IMR-90 (cell line): ENCODE measurements at regions not wholly inside any gene's neighbourhood (a gene's known extent, or its start where the extent isn't known, plus 50 kb on each side); places are given as distances from the start of the nearest gene placed in this dataset.
"Not testable (repeated sequence)": the region's sequence is repeated elsewhere in the genome, so short reads cannot be mapped to it uniquely, and the experiment has no call there.

Experiments
- ATAC-seq: fragments of 200-7000 bp; cut with Tn5 transposase; 2 replicates; pipeline ENCODE4 v1.9.1; 2020; ENCODE audit warnings: low read depth, mild to moderate bottlenecking, moderate library complexity
- BruUV-seq: library from RNA; stranded (reverse); fragments of 400-500 nt; replicated peaks from 2 replicates; lab custom pipeline; 2021; lab: Mats Ljungman, UMichigan
- CTCF ChIA-PET: fragments of 300-600 bp; formaldehyde crosslinking; extraction: SDS; loops from one replicate; lab custom pipeline; 2021; ENCODE audit warnings: antibody characterized with exemption; lab: Yijun Ruan, JAX
- POLR2A ChIA-PET: fragments of 300-600 bp; sonication (Branson Sonifier 250); formaldehyde crosslinking; loops from one replicate; lab custom pipeline; 2022; ENCODE audit warnings: antibody characterized with exemption; ENCODE audit not compliant: unreplicated experiment; lab: Charles Lee
- DNase-seq: peaks from one replicate; pipeline ENCODE4 v3.0.0; 2013
- H2AFZ ChIP-seq: replicated peaks from 2 replicates; pipeline ENCODE3; 2013; ENCODE audit warnings: low read length, mild to moderate bottlenecking; ENCODE audit not compliant: poor library complexity
- H2AK5ac ChIP-seq: 2 replicates; pipeline ENCODE4 v1.6.1; 2013; ENCODE audit warnings: low read depth, low read length, inconsistent platforms
- H2AK9ac ChIP-seq: replicated peaks from 2 replicates; pipeline ENCODE3; 2013; ENCODE audit warnings: mild to moderate bottlenecking, low read depth, low read length, moderate library complexity; ENCODE audit not compliant: poor library complexity
- H2BK120ac ChIP-seq: 2 replicates; pipeline ENCODE4 v1.6.1; 2013; ENCODE audit warnings: low read depth, low read length, inconsistent platforms
- H2BK15ac ChIP-seq: 3 replicates; pipeline ENCODE4 v1.6.1; 2013; ENCODE audit warnings: low read depth, low read length, inconsistent platforms
- H2BK20ac ChIP-seq: 2 replicates; pipeline ENCODE4 v1.6.1; 2013; ENCODE audit warnings: low read depth, mild to moderate bottlenecking, inconsistent platforms, low read length, moderate library complexity
- H2BK5ac ChIP-seq: 2 replicates; pipeline ENCODE4 v1.6.1; 2013; ENCODE audit warnings: mild to moderate bottlenecking, low read depth, low read length, inconsistent platforms; ENCODE audit not compliant: poor library complexity, severe bottlenecking
- H3K14ac ChIP-seq: replicated peaks from 2 replicates; pipeline ENCODE4 v1.6.1; 2013; ENCODE audit warnings: low read depth, low read length, inconsistent platforms
- H3K18ac ChIP-seq: 2 replicates; pipeline ENCODE4 v1.6.1; 2013; ENCODE audit warnings: low read depth, low read length, control low read depth
- H3K23ac ChIP-seq: 2 replicates; pipeline ENCODE4 v1.6.1; 2013; ENCODE audit warnings: low read depth, low read length, inconsistent platforms
- H3K27ac ChIP-seq: 2 replicates; pipeline ENCODE4 v1.5.1; 2013; ENCODE audit warnings: mild to moderate bottlenecking, control low read depth, low read length; ENCODE audit not compliant: insufficient read depth
- H3K27me3 ChIP-seq: 2 replicates; pipeline ENCODE4 v1.6.1; 2013; ENCODE audit warnings: low read length; ENCODE audit not compliant: control insufficient read depth, insufficient read depth
- H3K36me3 ChIP-seq: 2 replicates; pipeline ENCODE4 v1.6.1; 2013; ENCODE audit warnings: low read length, mixed read lengths; ENCODE audit not compliant: control insufficient read depth, insufficient read depth
- H3K4ac ChIP-seq: 2 replicates; pipeline ENCODE4 v1.6.1; 2013; ENCODE audit warnings: low read depth, low read length, inconsistent platforms
- H3K4me1 ChIP-seq: 2 replicates; pipeline ENCODE4 v1.6.1; 2013; ENCODE audit warnings: low read length, mixed read lengths; ENCODE audit not compliant: control insufficient read depth, insufficient read depth
- H3K4me2 ChIP-seq: 2 replicates; pipeline ENCODE4 v1.6.1; 2013; ENCODE audit warnings: low read depth, mild to moderate bottlenecking, control low read depth, low read length, moderate library complexity
- H3K4me3 ChIP-seq: 2 replicates; pipeline ENCODE4 v1.5.1; 2013; ENCODE audit warnings: low read depth, mild to moderate bottlenecking, control low read depth, low read length, moderate library complexity; ENCODE audit not compliant: insufficient read depth
- H3K56ac ChIP-seq: 2 replicates; pipeline ENCODE4 v1.6.1; 2013; ENCODE audit warnings: low read length, inconsistent platforms; ENCODE audit not compliant: insufficient read depth; ENCODE audit errors: extremely low read depth
- H3K79me1 ChIP-seq, 2 experiments: 2 replicates each; pipeline ENCODE4 v1.6.1; 2013; ENCODE audit warnings: low read length in 2 of 2, inconsistent platforms in 1 of 2, low read depth in 1 of 2
- H3K9ac ChIP-seq: 2 replicates; pipeline ENCODE4 v1.6.1; 2013; ENCODE audit warnings: low read depth, low read length, control low read depth
- H3K9me1 ChIP-seq: 2 replicates; pipeline ENCODE4 v1.6.1; 2013; ENCODE audit warnings: low read length, inconsistent platforms; ENCODE audit not compliant: insufficient read depth
- H3K9me3 ChIP-seq: 2 replicates; pipeline ENCODE4 v1.6.1; 2013; ENCODE audit warnings: low read length; ENCODE audit not compliant: control insufficient read depth, insufficient read depth
- H4K20me1 ChIP-seq: 2 replicates; pipeline ENCODE4 v1.6.1; 2013; ENCODE audit warnings: low read length, inconsistent platforms; ENCODE audit not compliant: insufficient read depth
- H4K5ac ChIP-seq: 2 replicates; pipeline ENCODE4 v1.6.1; 2013; ENCODE audit warnings: mild to moderate bottlenecking, low read depth, low read length, control low read depth
- H4K8ac ChIP-seq, 2 experiments: 2 replicates each; pipeline ENCODE4 v1.6.1; 2013; ENCODE audit warnings: low read depth in 2 of 2, low read length in 2 of 2, control low read depth in 1 of 2, inconsistent platforms in 1 of 2
- H4K91ac ChIP-seq: 2 replicates; pipeline ENCODE4 v1.6.1; 2013; ENCODE audit warnings: low read depth, low read length, inconsistent platforms; ENCODE audit not compliant: insufficient read depth
- WGBS, 2 experiments: methylation state at CpG; one replicate each; pipeline versions ENCODE4 v1.1.5 to v1.1.7; 2013; ENCODE audit warnings: missing lambda C conversion rate in 2 of 2; ENCODE audit not compliant: insufficient read length in 1 of 2; ENCODE audit errors: extremely low coverage in 2 of 2; 5-methylcytosine and 5-hydroxymethylcytosine counted together
- dilution Hi-C: fragments of 300-500 bp; cut with HindIII; formaldehyde crosslinking; loops from one replicate; pipeline ENCODE4 v1.14.3; 2018; ENCODE audit warnings: low sequenced_read_pairs; ENCODE audit not compliant: unreplicated experiment
- in situ Hi-C: fragments of 300-500 bp; cut with MboI; formaldehyde crosslinking; loops from 3 replicates; pipeline ENCODE4 v1.14.3; 2019; ENCODE audit warnings: low sequenced_read_pairs, inconsistent platforms, mixed read lengths
- intact Hi-C: fragments of 100-400 bp; cut with micrococcal nuclease; formaldehyde crosslinking; loops from 2 replicates; pipeline ENCODE4 v1.10.0; 2022

- H3K4me1 ChIP-seq, H2AFZ ChIP-seq, BruUV-seq, ATAC-seq, H3K23ac ChIP-seq, DNase-seq, H3K27me3 ChIP-seq, H3K56ac ChIP-seq, H3K9me1 ChIP-seq, H3K79me1 ChIP-seq, H2BK120ac ChIP-seq, H2BK5ac ChIP-seq, H3K4me3 ChIP-seq, H3K4me2 ChIP-seq, H2AK9ac ChIP-seq, dilution Hi-C loops, H4K91ac ChIP-seq, H4K5ac ChIP-seq, H3K9ac ChIP-seq, H2BK20ac ChIP-seq, H2BK15ac ChIP-seq, in situ Hi-C loops, H3K9me3 ChIP-seq, H3K36me3 ChIP-seq, intact Hi-C loops, H4K20me1 ChIP-seq, H3K27ac ChIP-seq, CTCF ChIA-PET, H3K4ac ChIP-seq, H4K8ac ChIP-seq, H3K18ac ChIP-seq, H2AK5ac ChIP-seq, H3K14ac ChIP-seq, POLR2A ChIA-PET: not testable (repeated sequence)
- no CpG with 5 or more reads among the region's 3 CpGs for WGBS, 2 experiments
Observed at GRCh38 chr5:34221329-34222073, 178.5 kb upstream of the C1QTNF3 start.

- H3K9me1 ChIP-seq, H3K36me3 ChIP-seq, H2AFZ ChIP-seq, DNase-seq, BruUV-seq, POLR2A ChIA-PET, H2BK15ac ChIP-seq, H2BK5ac ChIP-seq, H4K20me1 ChIP-seq, H4K5ac ChIP-seq, H3K4me3 ChIP-seq, H2AK5ac ChIP-seq, H4K91ac ChIP-seq, H3K27ac ChIP-seq, H2AK9ac ChIP-seq, H3K18ac ChIP-seq, H4K8ac ChIP-seq, ATAC-seq, H3K27me3 ChIP-seq, H2BK20ac ChIP-seq, H3K56ac ChIP-seq, H3K4me1 ChIP-seq, CTCF ChIA-PET, H3K9me3 ChIP-seq, intact Hi-C loops, H3K23ac ChIP-seq, in situ Hi-C loops, H3K9ac ChIP-seq, H3K14ac ChIP-seq, dilution Hi-C loops, H3K79me1 ChIP-seq, H2BK120ac ChIP-seq, H3K4ac ChIP-seq, H3K4me2 ChIP-seq: not testable (repeated sequence)
- WGBS, 2 experiments, result no CpG with 5 or more reads among the region's 3 CpGs
Observed at GRCh38 chr5:34223158-34223557, 180.1 kb upstream of the C1QTNF3 start.
